ENCODE measurements at regions not wholly inside any gene's neighbourhood (a gene's known extent, or its start where the extent isn't known, plus 50 kb on each side); places are given as distances from the start of the nearest gene placed in this dataset.

GRCh38 chr20:47878601-47879027 is 93.3 kb upstream of the SULF2 start:
- TF ChIP-seq, protein P1, sequence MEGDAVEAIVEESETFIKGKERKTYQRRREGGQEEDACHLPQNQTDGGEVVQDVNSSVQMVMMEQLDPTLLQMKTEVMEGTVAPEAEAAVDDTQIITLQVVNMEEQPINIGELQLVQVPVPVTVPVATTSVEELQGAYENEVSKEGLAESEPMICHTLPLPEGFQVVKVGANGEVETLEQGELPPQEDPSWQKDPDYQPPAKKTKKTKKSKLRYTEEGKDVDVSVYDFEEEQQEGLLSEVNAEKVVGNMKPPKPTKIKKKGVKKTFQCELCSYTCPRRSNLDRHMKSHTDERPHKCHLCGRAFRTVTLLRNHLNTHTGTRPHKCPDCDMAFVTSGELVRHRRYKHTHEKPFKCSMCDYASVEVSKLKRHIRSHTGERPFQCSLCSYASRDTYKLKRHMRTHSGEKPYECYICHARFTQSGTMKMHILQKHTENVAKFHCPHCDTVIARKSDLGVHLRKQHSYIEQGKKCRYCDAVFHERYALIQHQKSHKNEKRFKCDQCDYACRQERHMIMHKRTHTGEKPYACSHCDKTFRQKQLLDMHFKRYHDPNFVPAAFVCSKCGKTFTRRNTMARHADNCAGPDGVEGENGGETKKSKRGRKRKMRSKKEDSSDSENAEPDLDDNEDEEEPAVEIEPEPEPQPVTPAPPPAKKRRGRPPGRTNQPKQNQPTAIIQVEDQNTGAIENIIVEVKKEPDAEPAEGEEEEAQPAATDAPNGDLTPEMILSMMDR (conservative IDR thresholded peaks at IDR 0.05 in 1 of 2, IDR thresholded peaks at IDR 0.05 in 1 of 2; ENCODE audit: extremely low read depth in 1 of 2, insufficient read depth in 1 of 2, low read depth in 1 of 2, low read length in 2 of 2): no peak
- TF ChIP-seq EZH2 (IDR thresholded peaks at IDR 0.05; ENCODE audit: borderline replicate concordance, low read length): no peak

Data from mammary epithelial cell (primary cell).